Testis (tissue), 2 donors: ENCODE measurements at regions not wholly inside any gene's neighbourhood (a gene's known extent, or its start where the extent isn't known, plus 50 kb on each side); places are given as distances from the start of the nearest gene placed in this dataset.

Experiments used
- DNase-seq: peaks from one replicate; pipeline ENCODE4 v3.0.0-alpha.2; 2019
- H3K27ac ChIP-seq, 2 donors: fragments of 200-600 bp; sonication (generic); one replicate each; pipeline ENCODE4 v1.5.1; 2019
- H3K27me3 ChIP-seq: fragments of 200-600 bp; sonication (generic); one replicate; pipeline ENCODE4 v1.5.1; 2019
- H3K36me3 ChIP-seq: fragments of 200-600 bp; sonication (generic); one replicate; pipeline ENCODE4 v1.5.1; 2017; ENCODE audit warnings: low read depth; ENCODE audit errors: missing control alignments
- H3K4me1 ChIP-seq: fragments of 200-600 bp; sonication (generic); one replicate; pipeline ENCODE4 v1.5.1; 2019
- H3K4me3 ChIP-seq, 2 donors: fragments of 200-600 bp; sonication (generic); one replicate each; pipeline ENCODE4 v1.5.1; 2017 to 2019
- H3K9me3 ChIP-seq: fragments of 200-600 bp; sonication (generic); one replicate; pipeline ENCODE4 v1.5.1; 2017
- POLR2A ChIP-seq: fragments of 450-650 bp; IDR thresholded peaks from one replicate; pipeline ENCODE4 v1.6.1; 2017; ENCODE audit warnings: antibody characterized with exemption, mild to moderate bottlenecking, moderate library complexity
- WGBS, 2 donors: methylation state at CpG; one replicate each; pipeline ENCODE4 v1.1.5; 2018; 5-methylcytosine and 5-hydroxymethylcytosine counted together
- intact Hi-C: fragments of 100-400 bp; cut with DNase I; formaldehyde crosslinking; loops from one replicate; pipeline ENCODE4 v1.15.1; 2023; ENCODE audit warnings: low total_unique reads
- TF ChIP-seq, protein P1 (sequence below), 3 experiments: fragments of 450-650 bp in 2 of 3; fragments of 200-600 bp in 1 of 3; sonication (generic) in 1 of 3; IDR thresholded peaks; one replicate each; pipeline ENCODE4 v1.5.1; 2016 to 2019; ENCODE audit warnings: antibody characterized with exemption in 3 of 3, mild to moderate bottlenecking in 2 of 3, moderate library complexity in 1 of 3

DNA sequence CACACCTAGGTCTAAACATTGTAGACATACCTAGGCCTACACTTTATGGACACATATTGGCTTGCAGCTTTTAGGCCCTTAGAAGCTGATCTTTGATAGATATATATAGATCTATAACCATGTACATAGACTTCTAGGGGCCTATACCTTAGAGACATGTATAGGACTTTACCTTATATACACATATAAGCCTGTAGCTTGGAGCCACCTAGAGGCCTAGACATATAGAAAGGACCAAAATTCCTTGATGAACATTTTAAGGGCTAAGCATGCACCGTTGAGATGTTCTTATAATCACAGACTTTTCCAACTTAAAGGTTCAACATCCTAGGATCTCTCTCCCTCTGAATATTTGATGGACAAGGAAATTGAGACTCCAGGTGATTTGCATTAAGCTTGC, 371.7 kb upstream of the SASH1 start:
- H3K4me1 ChIP-seq: no peaks in the 10 kb centered on the region
- no peak overlapping the region for H3K4me3 ChIP-seq
- WGBS, 2 donors: 65 to 84% methylated on average over 1 of the region's 1 CpG
- H3K36me3 ChIP-seq: no peaks in the 10 kb centered on the region
- H3K27me3 ChIP-seq: no peaks in the 10 kb centered on the region
- no peak overlapping the region for H3K27ac ChIP-seq
- H3K9me3 ChIP-seq: no peaks in the 10 kb centered on the region
- DNase-seq: no peak
- intact Hi-C loops: no loop called here
- no peak for TF ChIP-seq POLR2A
- TF ChIP-seq, protein P1, sequence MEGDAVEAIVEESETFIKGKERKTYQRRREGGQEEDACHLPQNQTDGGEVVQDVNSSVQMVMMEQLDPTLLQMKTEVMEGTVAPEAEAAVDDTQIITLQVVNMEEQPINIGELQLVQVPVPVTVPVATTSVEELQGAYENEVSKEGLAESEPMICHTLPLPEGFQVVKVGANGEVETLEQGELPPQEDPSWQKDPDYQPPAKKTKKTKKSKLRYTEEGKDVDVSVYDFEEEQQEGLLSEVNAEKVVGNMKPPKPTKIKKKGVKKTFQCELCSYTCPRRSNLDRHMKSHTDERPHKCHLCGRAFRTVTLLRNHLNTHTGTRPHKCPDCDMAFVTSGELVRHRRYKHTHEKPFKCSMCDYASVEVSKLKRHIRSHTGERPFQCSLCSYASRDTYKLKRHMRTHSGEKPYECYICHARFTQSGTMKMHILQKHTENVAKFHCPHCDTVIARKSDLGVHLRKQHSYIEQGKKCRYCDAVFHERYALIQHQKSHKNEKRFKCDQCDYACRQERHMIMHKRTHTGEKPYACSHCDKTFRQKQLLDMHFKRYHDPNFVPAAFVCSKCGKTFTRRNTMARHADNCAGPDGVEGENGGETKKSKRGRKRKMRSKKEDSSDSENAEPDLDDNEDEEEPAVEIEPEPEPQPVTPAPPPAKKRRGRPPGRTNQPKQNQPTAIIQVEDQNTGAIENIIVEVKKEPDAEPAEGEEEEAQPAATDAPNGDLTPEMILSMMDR (IDR thresholded peaks at IDR 0.05): no peak

DNA sequence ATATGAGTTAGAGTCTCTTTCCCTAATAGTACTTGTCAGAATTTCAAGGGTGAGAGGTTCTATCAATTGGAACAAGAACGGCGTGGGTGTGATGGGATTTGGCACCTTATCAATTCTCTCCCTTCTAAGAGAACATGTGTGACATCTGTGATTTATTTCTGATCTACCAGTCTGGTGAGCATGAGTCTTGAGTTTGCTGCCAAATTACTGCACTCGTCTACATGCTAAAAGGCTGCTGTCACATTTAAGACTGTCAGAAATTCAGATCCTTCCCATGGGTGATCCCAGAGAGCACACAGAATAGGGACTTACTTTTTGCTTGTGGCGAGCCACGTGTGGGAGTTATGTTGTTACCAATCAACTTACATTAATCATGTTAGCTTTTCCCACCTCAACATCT, 370.2 kb upstream of the SASH1 start:
- Histone ChIP-seq H3K4me3 (no peak overlapping the region), H3K9me3 (no peaks in the 10 kb centered on the region), H3K27me3 (no peaks in the 10 kb centered on the region), H3K4me1 (no peaks in the 10 kb centered on the region), H3K36me3 (no peaks in the 10 kb centered on the region), H3K27ac (no peak overlapping the region)
- DNase-seq: no peak
- WGBS, 2 donors: 49 to 61% methylated on average over 5 of the region's 5 CpGs
- intact Hi-C loops: no loop called here
- no peak for TF ChIP-seq POLR2A
- TF ChIP-seq, protein P1 (IDR thresholded peaks at IDR 0.05): no peak

DNA sequence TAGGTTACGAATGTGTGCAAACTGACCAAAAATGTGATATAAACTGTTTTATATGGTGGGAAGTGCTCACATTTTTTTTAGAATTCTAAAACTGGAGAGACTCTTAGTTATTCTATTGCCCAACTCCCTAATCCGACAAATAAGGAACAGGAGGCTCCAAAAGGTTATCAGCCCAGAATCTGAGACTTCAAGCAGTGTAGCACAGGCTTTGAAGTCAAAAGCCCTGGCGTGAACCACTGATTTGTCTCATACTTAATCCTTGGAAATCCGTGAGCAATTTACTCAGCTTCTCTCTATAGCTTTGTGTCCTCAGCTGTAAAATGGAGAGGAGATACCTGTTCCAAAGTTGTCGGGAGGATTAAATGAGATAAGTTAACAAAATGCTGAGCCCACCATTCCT, 368.8 kb upstream of the SASH1 start:
- no peaks in the 10 kb centered on the region for H3K27me3 ChIP-seq
- intact Hi-C loops: no loop called here
- TF ChIP-seq POLR2A: no peak
- TF ChIP-seq, protein P1 (IDR thresholded peaks at IDR 0.05): no peak
- H3K4me1 ChIP-seq: no peaks in the 10 kb centered on the region
- H3K27ac ChIP-seq: no peak overlapping the region
- DNase-seq: no peak
- H3K9me3 ChIP-seq: no peaks in the 10 kb centered on the region
- H3K4me3 ChIP-seq: no peak overlapping the region
- no peaks in the 10 kb centered on the region for H3K36me3 ChIP-seq
- WGBS, 2 donors: 85 to 88% methylated on average over 5 of the region's 5 CpGs

DNA sequence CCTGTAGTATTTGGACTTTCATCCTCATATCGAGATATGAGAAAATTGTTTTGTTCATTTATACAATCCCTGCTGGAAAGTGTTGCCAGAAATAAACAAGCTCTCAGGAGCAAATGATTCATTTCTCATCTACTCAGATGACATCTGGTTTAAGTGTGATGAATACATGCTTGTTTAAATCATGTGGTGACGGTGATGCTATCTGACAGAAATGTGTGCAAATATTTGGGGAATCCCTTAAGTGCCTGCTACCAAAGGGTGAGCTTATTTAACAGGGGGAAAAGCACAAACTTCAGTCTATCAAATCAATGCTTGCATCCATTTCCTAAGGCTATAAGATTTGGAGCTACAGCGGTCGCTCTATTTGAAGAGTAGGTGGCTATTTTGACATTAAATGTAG, 368.3 kb upstream of the SASH1 start:
- intact Hi-C loops: no loop called here
- Histone ChIP-seq H3K36me3 (no peaks in the 10 kb centered on the region), H3K27ac (no peak overlapping the region), H3K27me3 (no peaks in the 10 kb centered on the region), H3K4me3 (no peak overlapping the region), H3K4me1 (no peaks in the 10 kb centered on the region), H3K9me3 (no peaks in the 10 kb centered on the region)
- TF ChIP-seq, protein P1 (IDR thresholded peaks at IDR 0.05): no peak
- no peak for TF ChIP-seq POLR2A
- DNase-seq: no peak
- WGBS, 2 donors: 88 to 91% methylated on average over 4 of the region's 4 CpGs

DNA sequence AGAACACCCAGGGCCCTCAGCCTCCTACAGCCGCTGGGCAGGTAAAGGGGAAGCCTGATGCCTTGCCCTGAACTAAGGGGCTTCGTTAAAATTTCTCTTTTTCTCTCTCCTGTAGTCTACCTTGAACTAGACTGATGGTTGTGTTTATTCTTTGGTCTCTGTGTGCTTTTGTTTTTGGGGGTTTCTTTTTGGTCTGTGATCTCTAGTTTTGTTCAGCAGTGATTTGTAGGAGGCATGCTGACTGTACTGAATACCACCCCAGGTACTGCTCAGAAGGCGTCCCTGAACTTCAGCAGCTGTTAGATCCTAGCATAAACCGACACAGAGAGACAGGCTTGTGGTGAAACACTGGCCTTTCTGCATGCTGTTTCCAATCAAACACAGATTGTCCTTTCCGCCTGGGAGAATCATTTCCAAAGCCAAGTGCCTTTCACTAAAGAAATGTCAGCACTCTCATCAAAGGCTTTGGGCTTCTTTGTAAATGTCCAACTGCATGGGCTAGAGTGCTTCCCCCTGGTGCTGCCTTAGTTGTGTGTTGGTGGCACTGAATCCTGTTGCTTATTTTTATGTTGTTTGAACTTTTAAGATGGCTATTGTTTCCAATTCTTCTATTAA, 364.7 kb upstream of the SASH1 start:
- no peak overlapping the region for H3K4me3 ChIP-seq
- no peak for DNase-seq
- no peaks in the 10 kb centered on the region for H3K27me3 ChIP-seq
- intact Hi-C loops: no loop called here
- H3K36me3 ChIP-seq: no peaks in the 10 kb centered on the region
- WGBS, 2 donors: 87 to 91% methylated on average over 5 of the region's 5 CpGs
- H3K27ac ChIP-seq: no peak overlapping the region
- H3K4me1 ChIP-seq: no peaks in the 10 kb centered on the region
- TF ChIP-seq POLR2A: no peak
- TF ChIP-seq, protein P1 (IDR thresholded peaks at IDR 0.05): no peak
- H3K9me3 ChIP-seq: no peaks in the 10 kb centered on the region
